ENCODE measurements at regions not wholly inside any gene's neighbourhood (a gene's known extent, or its start where the extent isn't known, plus 50 kb on each side); places are given as distances from the start of the nearest gene placed in this dataset.

- TF ChIP-seq SP1 (IDR thresholded peaks at IDR 0.05) (no peak), FOXK2 (IDR thresholded peaks at IDR 0.05) (no peak), ARNT (IDR thresholded peaks at IDR 0.05) (no peak), BHLHE40 (IDR thresholded peaks at IDR 0.05; ENCODE audit: borderline replicate concordance) (no peak), TARDBP (IDR thresholded peaks at IDR 0.05) (no peak), NFRKB (IDR thresholded peaks at IDR 0.05) (no peak), SUZ12 (IDR thresholded peaks at IDR 0.05) (no peak), ELF4 (IDR thresholded peaks at IDR 0.05) (no peak), FOXA1 (IDR thresholded peaks at IDR 0.05) (no peak), FOXM1 (IDR thresholded peaks at IDR 0.05; ENCODE audit: borderline replicate concordance) (no peak), L3MBTL2 (conservative IDR thresholded peaks at IDR 0.05) (no peak), ZNF384 (IDR thresholded peaks at IDR 0.05) (no peak), PKNOX1 (IDR thresholded peaks at IDR 0.05) (no peak)
Observed at GRCh38 chr1:98404866-98405265, 256.7 kb upstream of the SNX7 start.
